ENCODE measurements at regions not wholly inside any gene's neighbourhood (a gene's known extent, or its start where the extent isn't known, plus 50 kb on each side); places are given as distances from the start of the nearest gene placed in this dataset.

DNA sequence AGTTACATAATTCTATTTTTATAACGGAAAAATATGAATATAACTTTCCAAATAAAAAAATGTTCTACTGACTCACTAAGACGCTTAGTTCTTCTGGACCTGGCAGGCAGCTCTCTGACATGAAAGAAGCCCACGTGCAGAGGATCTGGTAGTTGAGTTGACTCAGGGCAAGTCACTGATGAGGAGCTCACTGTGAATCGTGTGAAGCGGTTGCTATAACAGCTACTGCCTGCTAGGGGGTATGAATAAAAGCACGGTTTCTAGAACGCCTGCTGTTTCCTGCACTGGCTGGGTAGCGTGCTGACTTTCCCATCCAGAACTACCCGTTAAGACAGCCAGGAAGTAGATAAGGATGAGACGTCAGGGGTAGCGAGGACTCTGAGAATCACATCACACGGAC lies 54.7 kb upstream of the WASF3 start:
- no peak for TF ChIP-seq TAF1 (IDR thresholded peaks at IDR 0.05; ENCODE audit: low read depth)
- no peak for TF ChIP-seq FOXM1 (IDR thresholded peaks at IDR 0.05; ENCODE audit: borderline replicate concordance, low read depth)
- no peak for TF ChIP-seq CEBPB (IDR thresholded peaks at IDR 0.05)
- TF ChIP-seq NFIC (IDR thresholded peaks at IDR 0.05) = no peak
- no peak for TF ChIP-seq TEAD4 (IDR thresholded peaks at IDR 0.05)
- no peak for TF ChIP-seq CREB1 (IDR thresholded peaks at IDR 0.05; ENCODE audit: low read depth)
- TF ChIP-seq REST (IDR thresholded peaks at IDR 0.05; ENCODE audit: low read depth) = no peak
- TF ChIP-seq EP300 (IDR thresholded peaks at IDR 0.05; ENCODE audit: borderline replicate concordance) = no peak
- no peak for TF ChIP-seq YY1 (IDR thresholded peaks at IDR 0.05; ENCODE audit: low read depth)
- TF ChIP-seq EGR1 (IDR thresholded peaks at IDR 0.05) = no peak
- TF ChIP-seq RAD21 (IDR thresholded peaks at IDR 0.05; ENCODE audit: low read depth) = no peak
- TF ChIP-seq, protein P1, sequence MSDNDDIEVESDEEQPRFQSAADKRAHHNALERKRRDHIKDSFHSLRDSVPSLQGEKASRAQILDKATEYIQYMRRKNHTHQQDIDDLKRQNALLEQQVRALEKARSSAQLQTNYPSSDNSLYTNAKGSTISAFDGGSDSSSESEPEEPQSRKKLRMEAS (IDR thresholded peaks at IDR 0.05) = no peak
- TF ChIP-seq ZBTB7A (IDR thresholded peaks at IDR 0.05; ENCODE audit: low read depth) = no peak
- no peak for TF ChIP-seq USF1 (IDR thresholded peaks at IDR 0.05)
- no peak for TF ChIP-seq TCF12 (IDR thresholded peaks at IDR 0.05; ENCODE audit: low read depth)

- TF ChIP-seq FOXM1 (IDR thresholded peaks at IDR 0.05; ENCODE audit: borderline replicate concordance, low read depth) (no peak), ZBTB7A (IDR thresholded peaks at IDR 0.05; ENCODE audit: low read depth) (no peak), EP300 (IDR thresholded peaks at IDR 0.05; ENCODE audit: borderline replicate concordance) (no peak), CREB1 (IDR thresholded peaks at IDR 0.05; ENCODE audit: low read depth) (no peak), EGR1 (IDR thresholded peaks at IDR 0.05) (no peak), USF1 (IDR thresholded peaks at IDR 0.05) (no peak)
- TF ChIP-seq, protein P1 (IDR thresholded peaks at IDR 0.05) = no peak
Measured at GRCh38 chr13:26503826-26504594, 53.5 kb upstream of the WASF3 start.

Measured in Ishikawa (cell line).